SHP77 (cell line): ENCODE measurements at regions not wholly inside any gene's neighbourhood (a gene's known extent, or its start where the extent isn't known, plus 50 kb on each side); places are given as distances from the start of the nearest gene placed in this dataset.
"Not testable (repeated sequence)": the region's sequence is repeated elsewhere in the genome, so short reads cannot be mapped to it uniquely, and the experiment has no call there.

ENCODE experiments used
- DNase-seq, 2 experiments: peaks; one replicate each; lab custom pipeline; 2025; lab: John Stamatoyannopoulos, UW

GRCh38 chr6:81562169-81562568, 190.3 kb downstream of the TENT5A start:
- peak; percentile 11 to 25 for DNase-seq

GRCh38 chr6:81561731-81562130, 190.8 kb downstream of the TENT5A start:
- no peak for DNase-seq

GRCh38 chr6:81561071-81561564, 191.4 kb downstream of the TENT5A start:
- DNase-seq: peak; percentile 69 to 77

GRCh38 chr6:81557811-81558210, 194.7 kb downstream of the TENT5A start:
- DNase-seq: no peak

- DNase-seq: no peak
Observed at GRCh38 chr6:81556551-81556950, 195.9 kb downstream of the TENT5A start.

- DNase-seq: no peak
Observed at GRCh38 chr6:81553216-81553615, 199.3 kb downstream of the TENT5A start.

- DNase-seq: no peak
Observed at GRCh38 chr6:81552644-81553043, 199.8 kb downstream of the TENT5A start.

GRCh38 chr6:81547149-81547548, 205.3 kb downstream of the TENT5A start:
- DNase-seq: no peak

GRCh38 chr6:81534934-81535465, 217.5 kb downstream of the TENT5A start:
- no peak for DNase-seq

GRCh38 chr6:81531869-81532561, 220.5 kb downstream of the TENT5A start:
- DNase-seq: no peak

- DNase-seq: no peak
Observed at GRCh38 chr6:81517455-81517854, 235.0 kb downstream of the TENT5A start.

GRCh38 chr6:81515562-81516453, 236.7 kb downstream of the TENT5A start:
- DNase-seq: no peak

GRCh38 chr6:81514195-81514594, 238.3 kb downstream of the TENT5A start:
- DNase-seq: not testable (repeated sequence)

GRCh38 chr6:81511423-81511822, 241.1 kb downstream of the TENT5A start:
- DNase-seq: no peak

- DNase-seq: no peak
Observed at GRCh38 chr6:81495999-81496398, 256.5 kb downstream of the TENT5A start.

GRCh38 chr6:81491454-81492101, 260.9 kb downstream of the TENT5A start:
- no peak for DNase-seq

- no peak for DNase-seq
Observed at GRCh38 chr6:81487489-81487888, 265.0 kb downstream of the TENT5A start.

- no peak for DNase-seq
Observed at GRCh38 chr6:81486234-81486633, 266.2 kb downstream of the TENT5A start.

- no peak for DNase-seq
Observed at GRCh38 chr6:81485395-81485794, 267.1 kb downstream of the TENT5A start.

GRCh38 chr6:81484251-81484650, 268.2 kb downstream of the TENT5A start:
- no peak for DNase-seq

- no peak for DNase-seq
Observed at GRCh38 chr6:81480139-81480538, 272.3 kb downstream of the TENT5A start.

- DNase-seq: no peak
Observed at GRCh38 chr6:81476881-81477280, 275.6 kb downstream of the TENT5A start.
